Upper lobe of left lung (tissue), 6 donors: ENCODE measurements at regions not wholly inside any gene's neighbourhood (a gene's known extent, or its start where the extent isn't known, plus 50 kb on each side); places are given as distances from the start of the nearest gene placed in this dataset.

Source experiments
- ATAC-seq, 2 donors: fragments of 200-7000 bp; cut with Tn5 transposase; one replicate each; pipeline ENCODE4 v1.9.1; 2022; ENCODE audit warnings: mild to moderate bottlenecking in 2 of 2, moderate library complexity in 2 of 2; ENCODE audit not compliant: low FRiP score in 2 of 2
- DNase-seq, 2 donors: peaks; one replicate each; pipeline ENCODE4 v3.0.0-alpha.2; 2019 to 2020
- H3K27ac ChIP-seq, 4 donors: fragments of 200-600 bp; sonication (generic); one replicate each; pipeline ENCODE4 v1.5.1; 2016 to 2019
- H3K27me3 ChIP-seq, 4 donors: fragments of 200-600 bp; sonication (generic); one replicate each; pipeline ENCODE4 v1.5.1; 2017 to 2019
- H3K36me3 ChIP-seq, 4 donors: fragments of 200-600 bp; sonication (generic); one replicate each; pipeline ENCODE4 v1.5.1; 2016 to 2019
- H3K4me1 ChIP-seq, 4 donors: fragments of 200-600 bp; sonication (generic); one replicate each; pipeline ENCODE4 v1.5.1; 2018 to 2019
- H3K4me3 ChIP-seq, 4 donors: fragments of 200-600 bp; sonication (generic); one replicate each; pipeline ENCODE4 v1.5.1; 2017 to 2019; ENCODE audit warnings: mild to moderate bottlenecking in 2 of 4, moderate library complexity in 1 of 4
- H3K9me3 ChIP-seq, 4 donors: fragments of 200-600 bp; sonication (generic); one replicate each; pipeline ENCODE4 v1.5.1; 2018 to 2019
- EP300 ChIP-seq, 4 donors: sonication (generic); formaldehyde crosslinking; IDR thresholded peaks; one replicate each; pipeline ENCODE4 v1.5.1; 2017; ENCODE audit warnings: antibody characterized with exemption in 4 of 4, control low read depth in 2 of 4
- POLR2A ChIP-seq, 4 donors: fragments of 450-650 bp; IDR thresholded peaks; one replicate each; pipeline ENCODE4 v1.5.1; 2016 to 2017; ENCODE audit warnings: antibody characterized with exemption in 4 of 4, mild to moderate bottlenecking in 2 of 4
- POLR2AphosphoS5 ChIP-seq, 2 donors: sonication (generic); formaldehyde crosslinking; IDR thresholded peaks; one replicate each; pipeline ENCODE4 v1.5.1; 2017; ENCODE audit warnings: antibody characterized with exemption in 2 of 2
- WGBS, 2 donors: methylation state at CpG; one replicate each; pipeline ENCODE4 v1.1.5; 2017 to 2018; 5-methylcytosine and 5-hydroxymethylcytosine counted together
- TF ChIP-seq, protein P1 (sequence below), 6 experiments: fragments of 450-650 bp in 4 of 6; fragments of 200-600 bp in 2 of 6; sonication (generic) in 2 of 6; IDR thresholded peaks; one replicate each; pipeline ENCODE4 v1.5.1; 2016 to 2019; ENCODE audit warnings: antibody characterized with exemption in 6 of 6
- donor health status: DM: no; HTN: no; CAD: no; lungs with moderate emphysema.
- donor health status: DM: no; HTN: yes; CAD: no; lungs with severe emphysema.

DNA sequence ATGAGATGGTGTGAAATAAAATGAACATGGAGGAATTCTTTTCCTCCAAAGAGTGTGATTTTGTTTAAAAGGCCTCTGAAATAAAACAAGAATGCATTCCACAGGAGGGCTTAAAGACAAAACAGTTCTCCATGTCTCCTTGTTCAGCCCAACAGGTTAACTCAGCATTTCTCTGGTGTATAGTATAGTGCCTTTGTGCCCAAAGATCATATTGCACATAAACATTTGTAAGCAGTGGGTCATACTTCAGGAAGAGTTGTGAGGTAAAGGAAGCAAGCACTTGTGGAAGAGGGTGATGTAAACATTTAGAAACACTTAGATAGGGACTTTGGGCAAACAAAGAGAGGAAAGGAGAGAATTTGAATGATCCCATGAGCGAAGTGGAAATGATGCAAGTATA is 433.9 kb downstream of the SIPA1L2 start:
- no peak for ATAC-seq
- TF ChIP-seq, protein P1, sequence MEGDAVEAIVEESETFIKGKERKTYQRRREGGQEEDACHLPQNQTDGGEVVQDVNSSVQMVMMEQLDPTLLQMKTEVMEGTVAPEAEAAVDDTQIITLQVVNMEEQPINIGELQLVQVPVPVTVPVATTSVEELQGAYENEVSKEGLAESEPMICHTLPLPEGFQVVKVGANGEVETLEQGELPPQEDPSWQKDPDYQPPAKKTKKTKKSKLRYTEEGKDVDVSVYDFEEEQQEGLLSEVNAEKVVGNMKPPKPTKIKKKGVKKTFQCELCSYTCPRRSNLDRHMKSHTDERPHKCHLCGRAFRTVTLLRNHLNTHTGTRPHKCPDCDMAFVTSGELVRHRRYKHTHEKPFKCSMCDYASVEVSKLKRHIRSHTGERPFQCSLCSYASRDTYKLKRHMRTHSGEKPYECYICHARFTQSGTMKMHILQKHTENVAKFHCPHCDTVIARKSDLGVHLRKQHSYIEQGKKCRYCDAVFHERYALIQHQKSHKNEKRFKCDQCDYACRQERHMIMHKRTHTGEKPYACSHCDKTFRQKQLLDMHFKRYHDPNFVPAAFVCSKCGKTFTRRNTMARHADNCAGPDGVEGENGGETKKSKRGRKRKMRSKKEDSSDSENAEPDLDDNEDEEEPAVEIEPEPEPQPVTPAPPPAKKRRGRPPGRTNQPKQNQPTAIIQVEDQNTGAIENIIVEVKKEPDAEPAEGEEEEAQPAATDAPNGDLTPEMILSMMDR (IDR thresholded peaks at IDR 0.05), result no peak
- no peak for TF ChIP-seq POLR2A (IDR thresholded peaks at IDR 0.05)

DNA sequence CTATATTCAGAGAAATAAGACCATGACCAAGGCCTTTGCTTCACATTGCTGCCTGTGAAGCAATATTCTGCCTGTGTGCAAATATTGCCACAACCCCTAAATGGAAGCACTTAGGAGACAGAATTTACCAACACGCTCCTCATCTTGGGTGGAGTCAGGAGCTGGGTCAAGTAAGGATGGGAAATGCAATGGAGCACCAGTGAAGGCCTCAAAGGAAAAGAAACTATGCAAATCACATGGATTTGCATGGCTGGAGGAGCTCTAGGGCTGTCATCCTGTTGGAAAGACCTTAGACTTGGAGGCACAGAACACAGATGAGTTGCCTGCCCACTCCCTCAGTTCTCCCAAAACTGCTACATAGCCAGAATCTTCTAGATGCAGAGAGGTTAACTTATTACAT is 435.5 kb downstream of the SIPA1L2 start:
- WGBS, 2 donors, result 57 to 67% methylated on average over 1 of the region's 1 CpG
- DNase-seq (no peak), ATAC-seq (no peak)
- no peaks in the 10 kb centered on the region for H3K27me3 ChIP-seq
- TF ChIP-seq, protein P1 (IDR thresholded peaks at IDR 0.05), result no peak
- TF ChIP-seq EP300 (IDR thresholded peaks at IDR 0.05), result no peak
- no peak for TF ChIP-seq POLR2A (IDR thresholded peaks at IDR 0.05)
- TF ChIP-seq POLR2AphosphoS5 (IDR thresholded peaks at IDR 0.05), result no peak
- H3K4me3 ChIP-seq, result no peak overlapping the region
- H3K4me1 ChIP-seq, result peaks cover 0 to 2% (median 0%) of the 10 kb centered on the region in 4 donors
- no peak overlapping the region for H3K27ac ChIP-seq
- no peaks in the 10 kb centered on the region for H3K36me3 ChIP-seq
- H3K9me3 ChIP-seq, result no peaks in the 10 kb centered on the region

More for the DNA sequence above, 433.9 kb downstream of the SIPA1L2 start:
- Histone ChIP-seq H3K4me1 (peaks cover 0 to 2% (median 0%) of the 10 kb centered on the region in 4 donors), H3K36me3 (no peaks in the 10 kb centered on the region), H3K9me3 (peaks cover 0 to 7% (median 2%) of the 10 kb centered on the region in 4 donors), H3K4me3 (no peak overlapping the region), H3K27me3 (no peaks in the 10 kb centered on the region), H3K27ac (no peak overlapping the region)
- WGBS, 2 donors, result 37 to 67% methylated on average over 1 of the region's 1 CpG
- DNase-seq, result no peak

DNA sequence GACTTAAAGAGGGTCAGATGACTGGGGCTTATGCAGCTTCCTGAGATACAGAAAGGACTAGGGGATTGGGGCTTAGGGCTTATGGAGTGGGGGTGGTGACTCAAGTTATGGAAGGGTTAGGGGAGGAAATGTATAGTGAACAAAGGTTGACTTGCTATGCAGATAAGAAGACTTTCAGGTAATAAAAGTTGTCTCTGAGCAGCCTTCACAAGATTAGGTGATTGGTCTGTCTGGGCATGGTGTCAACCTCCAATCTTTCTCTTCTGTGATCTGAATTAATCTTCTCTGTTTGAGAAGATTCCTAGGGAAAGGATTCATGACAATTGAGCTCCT is 436.5 kb downstream of the SIPA1L2 start:
- Histone ChIP-seq H3K27ac (no peak overlapping the region), H3K4me3 (no peak overlapping the region), H3K27me3 (no peaks in the 10 kb centered on the region), H3K36me3 (no peaks in the 10 kb centered on the region), H3K9me3 (no peaks in the 10 kb centered on the region), H3K4me1 (peaks cover 0 to 2% (median 0%) of the 10 kb centered on the region in 4 donors)
- no peak for TF ChIP-seq EP300 (IDR thresholded peaks at IDR 0.05)
- no peak for TF ChIP-seq POLR2A (IDR thresholded peaks at IDR 0.05)
- TF ChIP-seq, protein P1 (IDR thresholded peaks at IDR 0.05), result no peak
- no peak for TF ChIP-seq POLR2AphosphoS5 (IDR thresholded peaks at IDR 0.05)
- DNase-seq (no peak), ATAC-seq (no peak)

DNA sequence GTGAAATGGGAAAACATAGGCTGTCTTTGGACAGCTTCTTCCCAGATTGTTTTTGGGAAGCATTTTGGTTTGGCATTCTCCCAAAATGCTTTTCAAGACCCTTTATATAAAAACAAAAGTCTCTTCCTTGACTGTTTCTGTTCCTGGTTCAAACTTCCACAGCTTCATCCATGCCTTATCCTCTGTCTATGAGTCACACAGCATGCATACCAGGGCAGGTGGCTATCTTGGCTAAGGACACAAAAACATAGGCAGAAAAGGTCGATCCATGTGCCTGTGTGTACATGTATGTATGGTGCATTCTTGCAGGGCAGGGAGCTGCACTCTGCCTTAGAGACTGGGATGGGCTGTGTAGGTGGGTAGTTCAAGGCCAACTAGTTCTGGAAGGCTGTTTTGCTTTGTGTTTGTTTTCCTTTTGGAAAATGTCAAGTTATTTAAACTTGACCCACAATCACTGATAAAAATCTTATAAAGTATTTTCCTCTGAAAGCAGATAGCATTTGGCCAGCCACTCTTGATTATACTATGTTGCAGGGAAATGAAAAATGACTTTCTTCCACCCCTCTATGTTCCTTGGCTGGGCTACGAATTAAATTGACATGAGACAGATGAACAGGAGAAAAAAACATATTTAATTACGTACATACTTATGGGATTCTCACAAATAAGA is 437.0 kb downstream of the SIPA1L2 start:
- Histone ChIP-seq H3K27me3 (no peaks in the 10 kb centered on the region), H3K9me3 (no peaks in the 10 kb centered on the region), H3K36me3 (no peaks in the 10 kb centered on the region), H3K4me3 (no peak overlapping the region), H3K4me1 (peaks cover 0 to 2% (median 0%) of the 10 kb centered on the region in 4 donors), H3K27ac (no peak overlapping the region)
- WGBS, 2 donors, result 57 to 69% methylated on average over 3 of the region's 3 CpGs
- TF ChIP-seq POLR2AphosphoS5 (IDR thresholded peaks at IDR 0.05), result no peak
- no peak for TF ChIP-seq POLR2A (IDR thresholded peaks at IDR 0.05)
- TF ChIP-seq, protein P1 (IDR thresholded peaks at IDR 0.05), result no peak
- TF ChIP-seq EP300 (IDR thresholded peaks at IDR 0.05), result no peak
- ATAC-seq, result peak in 1 of 2 donors; percentile 27
- DNase-seq, result no peak

DNA sequence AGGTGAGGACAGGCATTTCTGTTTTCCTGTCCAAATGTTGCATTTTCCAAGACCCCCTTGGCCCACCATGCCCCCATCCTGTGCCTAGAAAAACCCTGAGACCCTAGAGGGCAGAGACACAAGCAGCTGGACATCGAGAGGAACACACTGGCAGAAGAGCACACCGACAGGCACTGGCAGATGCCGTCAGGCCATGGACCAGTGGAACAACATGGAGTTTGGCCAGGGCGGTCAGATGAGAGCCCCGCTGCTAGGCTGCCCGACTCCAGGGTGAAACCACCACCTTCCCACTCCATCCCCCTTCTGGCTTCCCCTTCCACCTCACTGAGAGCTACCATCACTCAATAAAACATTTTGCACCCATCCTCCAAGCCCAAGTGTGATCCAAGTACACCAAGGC is 438.4 kb downstream of the SIPA1L2 start:
- no peak overlapping the region for H3K4me3 ChIP-seq
- no peak for TF ChIP-seq EP300 (IDR thresholded peaks at IDR 0.05)
- TF ChIP-seq, protein P1 (IDR thresholded peaks at IDR 0.05), result no peak
- TF ChIP-seq POLR2A (IDR thresholded peaks at IDR 0.05), result no peak
- no peak for TF ChIP-seq POLR2AphosphoS5 (IDR thresholded peaks at IDR 0.05)

More for the DNA sequence above, 438.4 kb downstream of the SIPA1L2 start:
- no peak overlapping the region for H3K27ac ChIP-seq
- 85 to 92% methylated on average over 4 to 6 of the region's 6 CpGs for whole genome bisulfite sequencing, 2 donors
- no peaks in the 10 kb centered on the region for H3K27me3 ChIP-seq
- peaks cover 0 to 2% (median 0%) of the 10 kb centered on the region in 4 donors for H3K4me1 ChIP-seq
- H3K36me3 ChIP-seq, result no peaks in the 10 kb centered on the region
- ATAC-seq (no peak), DNase-seq (peak in 1 of 2 donors; percentile 6)
- H3K9me3 ChIP-seq, result no peaks in the 10 kb centered on the region
